GM19025 (cell line): ENCODE measurements at regions not wholly inside any gene's neighbourhood (a gene's known extent, or its start where the extent isn't known, plus 50 kb on each side); places are given as distances from the start of the nearest gene placed in this dataset.

Experiments used
- ATAC-seq: cut with Tn5 transposase; IDR thresholded peaks from one replicate; pipeline ENCODE4 v1.9.1; 2021; ENCODE audit warnings: mild to moderate bottlenecking, low read depth, moderate library complexity; ENCODE audit not compliant: unreplicated experiment

- ATAC-seq: no peak
Measured at GRCh38 chr15:95291898-95292472, 1038.5 kb upstream of the NR2F2 start.

GRCh38 chr15:95292785-95293450 lies 1037.6 kb upstream of the NR2F2 start:
- no peak for ATAC-seq

GRCh38 chr15:95293456-95294031 lies 1037.0 kb upstream of the NR2F2 start:
- ATAC-seq: no peak

DNA sequence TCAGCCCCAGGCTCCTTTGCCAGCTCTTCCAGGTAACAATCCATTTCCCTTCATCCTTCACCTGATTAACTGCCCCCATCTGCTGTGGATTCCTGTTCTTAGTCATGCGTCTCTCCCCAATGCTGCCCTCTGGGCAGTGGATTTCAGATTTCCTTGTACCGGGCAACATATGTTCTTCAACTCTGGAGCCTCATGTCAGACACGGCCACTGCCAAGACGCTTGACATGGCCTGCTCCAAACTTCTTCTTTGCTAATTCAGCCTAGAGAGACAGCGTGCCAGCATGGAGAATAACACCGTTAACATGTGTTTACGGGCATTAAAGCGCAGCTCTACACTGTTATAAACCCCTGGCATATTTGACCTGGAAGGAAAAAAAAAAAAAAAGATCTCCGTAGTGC lies 1035.1 kb upstream of the NR2F2 start:
- ATAC-seq: no peak

GRCh38 chr15:95295896-95296625 lies 1034.4 kb upstream of the NR2F2 start:
- no peak for ATAC-seq

GRCh38 chr15:95296643-95297042 lies 1033.9 kb upstream of the NR2F2 start:
- ATAC-seq: no peak

GRCh38 chr15:95298729-95299128 lies 1031.8 kb upstream of the NR2F2 start:
- ATAC-seq: no peak

DNA sequence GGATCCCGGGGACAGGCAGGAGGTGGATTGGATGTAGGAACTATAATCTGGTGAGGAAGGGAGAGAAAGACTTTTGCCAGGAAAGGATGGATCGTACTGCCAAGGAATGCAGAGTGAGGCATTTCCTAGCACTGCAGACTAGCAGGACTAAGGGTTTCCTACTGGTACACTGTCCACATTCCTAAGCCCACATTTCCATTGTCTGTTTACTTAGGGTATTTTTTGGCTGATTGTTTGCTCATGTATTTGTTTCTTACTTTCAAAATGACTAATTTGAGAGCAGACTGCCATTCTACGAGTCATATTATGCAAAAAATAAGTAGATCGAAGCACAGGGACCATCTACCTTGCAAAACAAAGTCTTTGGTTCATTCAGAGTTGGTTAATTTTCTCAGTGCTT lies 1029.5 kb upstream of the NR2F2 start:
- no peak for ATAC-seq

DNA sequence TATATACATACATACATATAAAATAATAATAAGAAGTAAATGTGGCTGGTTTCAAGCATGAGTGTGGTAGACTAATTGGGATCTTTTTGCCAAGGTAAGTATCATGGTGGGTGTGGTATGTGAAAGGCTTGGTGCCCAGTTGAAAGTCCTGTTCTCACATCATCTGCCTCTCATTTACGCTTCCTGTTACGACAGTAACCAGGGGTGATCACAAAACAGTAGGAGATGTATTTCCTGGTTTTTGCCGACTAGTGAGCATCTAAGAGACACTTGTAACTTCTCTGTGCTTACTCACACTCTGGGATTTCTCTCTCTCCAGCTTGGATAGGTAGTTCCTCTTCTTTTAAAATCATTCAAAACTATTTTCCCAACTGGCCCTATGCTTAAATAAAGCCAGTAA lies 1028.3 kb upstream of the NR2F2 start:
- ATAC-seq: no peak

- ATAC-seq: no peak
Measured at GRCh38 chr15:95302809-95303208, 1027.7 kb upstream of the NR2F2 start.

DNA sequence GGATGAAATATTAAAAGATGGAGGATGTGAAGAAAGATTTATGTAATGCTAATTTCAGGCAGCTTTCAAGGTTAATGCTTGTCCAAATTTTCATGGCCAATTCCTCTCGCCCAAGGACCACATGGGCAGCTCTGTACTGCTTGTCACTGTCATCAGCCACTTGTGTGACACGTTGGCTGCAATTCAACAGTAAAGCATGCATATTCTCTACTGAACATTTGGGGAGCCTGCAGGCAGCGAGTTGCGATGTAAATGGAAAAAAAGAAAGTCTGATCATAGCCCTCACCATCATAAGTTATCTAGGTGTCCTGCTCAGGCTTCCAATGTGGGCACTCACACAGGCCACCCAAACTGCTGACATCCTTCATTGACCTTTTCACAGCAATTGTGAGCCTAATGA lies 1026.8 kb upstream of the NR2F2 start:
- ATAC-seq: no peak

DNA sequence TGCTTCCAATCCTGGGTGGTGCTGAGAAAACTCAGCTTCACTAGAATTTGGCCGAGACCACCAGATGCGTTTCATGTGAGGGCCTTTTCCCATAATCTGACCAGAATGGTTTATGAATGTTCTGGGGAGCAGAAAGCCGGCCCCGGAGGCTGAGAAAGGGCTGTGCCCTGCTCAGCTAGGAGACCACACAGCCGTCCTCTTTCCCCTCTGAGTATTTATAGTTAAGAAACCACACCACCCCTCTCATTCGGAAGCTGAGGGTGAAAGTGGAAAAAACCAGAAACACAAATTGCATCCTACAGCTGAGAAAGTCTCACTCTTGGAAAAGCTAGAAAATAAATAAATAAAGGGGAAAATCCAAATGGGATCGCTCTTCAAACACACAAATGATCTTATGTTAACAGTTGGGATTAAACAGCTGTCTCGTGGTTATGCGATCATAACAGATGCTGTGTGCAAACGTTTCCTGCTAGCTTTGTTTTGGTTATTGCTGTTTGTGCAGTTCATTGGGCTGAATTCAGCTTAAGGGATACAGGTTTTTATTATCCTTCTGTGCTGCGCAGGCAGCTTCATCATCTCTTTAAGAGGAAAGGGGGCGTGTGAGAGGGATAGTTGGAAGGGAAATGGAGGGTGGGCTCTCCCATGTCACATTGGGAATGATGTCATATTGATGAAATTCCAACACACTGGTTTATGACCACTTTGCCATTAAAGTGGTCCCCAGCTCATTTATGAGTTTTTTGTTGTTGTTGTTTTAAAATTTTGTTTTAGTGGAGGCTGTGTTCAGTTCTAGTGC lies 1026.2 kb upstream of the NR2F2 start:
- ATAC-seq: no peak

GRCh38 chr15:95304947-95305400 lies 1025.5 kb upstream of the NR2F2 start:
- no peak for ATAC-seq

GRCh38 chr15:95307115-95307514 lies 1023.4 kb upstream of the NR2F2 start:
- no peak for ATAC-seq

DNA sequence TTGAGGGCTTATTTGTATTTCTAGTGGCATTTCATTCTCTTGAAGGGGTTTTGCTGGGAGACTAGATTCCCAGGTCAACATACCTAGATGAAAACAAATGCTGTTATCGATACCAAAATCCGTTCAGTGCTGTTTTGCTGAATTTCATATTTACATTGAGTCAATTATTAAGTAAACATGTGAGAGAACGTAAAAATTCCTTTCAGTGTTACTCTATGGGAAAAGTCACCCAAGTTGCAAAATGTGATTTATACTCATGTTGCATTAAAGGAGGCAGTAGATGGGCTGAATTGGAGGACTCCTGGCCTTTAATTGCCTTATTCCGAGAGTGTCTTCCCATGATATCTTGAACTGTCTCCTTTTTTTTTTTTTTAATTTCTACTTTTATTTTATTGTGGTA lies 1011.3 kb upstream of the NR2F2 start:
- no peak for ATAC-seq

- no peak for ATAC-seq
Measured at GRCh38 chr15:95323796-95324195, 1006.7 kb upstream of the NR2F2 start.

DNA sequence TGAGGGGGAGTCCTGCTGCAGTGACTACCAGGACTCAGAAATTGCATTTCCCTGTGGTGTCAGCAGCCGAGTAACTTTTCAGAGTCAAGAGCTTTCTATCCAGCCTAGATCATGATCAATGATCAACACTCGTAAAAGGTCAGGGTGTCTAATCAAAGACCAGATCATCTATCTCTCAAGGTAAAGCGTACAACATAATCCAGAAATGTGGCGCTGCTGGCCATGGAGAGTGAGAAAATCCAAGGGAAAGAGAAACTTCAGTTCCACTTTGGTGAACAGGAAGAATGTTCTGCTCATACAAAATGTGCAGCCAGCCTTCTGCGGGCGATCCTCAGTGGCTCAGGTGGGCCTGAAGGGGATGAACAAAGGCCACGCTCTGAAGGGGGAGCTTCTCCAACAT lies 1005.8 kb upstream of the NR2F2 start:
- no peak for ATAC-seq

DNA sequence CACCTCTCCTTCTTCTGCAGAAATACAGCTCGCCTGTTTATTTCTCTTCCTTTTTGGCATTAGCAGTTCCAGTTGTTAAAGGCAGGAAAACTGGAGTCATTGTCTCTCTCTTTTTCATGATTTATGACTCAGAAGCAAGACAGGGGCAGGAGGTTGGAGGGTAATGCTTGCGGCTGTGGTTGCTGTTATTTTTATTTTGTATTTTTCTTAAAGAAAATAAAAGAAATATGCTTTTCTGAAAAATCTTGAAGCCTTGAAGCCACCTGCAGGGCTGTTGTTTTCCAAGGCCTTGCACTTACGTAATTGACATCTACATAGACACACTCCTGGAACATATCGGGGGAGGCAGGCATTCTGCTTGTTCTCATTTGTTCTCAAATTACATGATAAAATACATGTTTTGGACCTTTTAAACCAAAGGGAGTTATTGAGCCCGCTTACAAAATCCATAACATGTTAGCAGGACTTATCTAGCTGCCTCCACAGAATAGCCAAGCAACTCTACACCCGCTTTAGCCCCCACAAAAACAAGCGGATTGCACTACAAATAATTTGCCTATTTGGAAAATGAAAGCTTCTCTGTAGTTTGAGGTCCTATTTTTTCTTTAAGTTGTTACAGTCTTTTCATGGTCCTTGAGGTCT lies 1004.6 kb upstream of the NR2F2 start:
- no peak for ATAC-seq

GRCh38 chr15:95326431-95327182 lies 1003.9 kb upstream of the NR2F2 start:
- no peak for ATAC-seq

GRCh38 chr15:95327183-95327525 lies 1003.3 kb upstream of the NR2F2 start:
- ATAC-seq: no peak
